ENCODE measurements at regions not wholly inside any gene's neighbourhood (a gene's known extent, or its start where the extent isn't known, plus 50 kb on each side); places are given as distances from the start of the nearest gene placed in this dataset.

- peaks cover 0 to 1% of the 10 kb centered on the region in 2 donors for H3K27me3 Mint-ChIP-seq
- DNase-seq: peak in 4 of 5 donors; percentile 7 to 61 (median 45)
- peaks cover 0 to 15% (median 2%) of the 10 kb centered on the region in 3 donors for H3K36me3 Mint-ChIP-seq
- peaks cover 45 to 50% (median 49%) of the 10 kb centered on the region in 3 donors for H3K4me1 Mint-ChIP-seq
- Histone ChIP-seq H3K4me1 (ENCODE audit: insufficient read depth, low read length) (peaks cover 19% of the 10 kb centered on the region), H3K4me3 (ENCODE audit: low read length) (no peak overlapping the region), H3K27me3 (ENCODE audit: insufficient read depth, low read length, poor library complexity, severe bottlenecking) (no peaks in the 10 kb centered on the region), H3K27ac (ENCODE audit: low read depth, low read length) (no peak overlapping the region), H3K9me3 (ENCODE audit: low read length) (no peaks in the 10 kb centered on the region), H3K36me3 (ENCODE audit: insufficient read depth, low read length) (no peaks in the 10 kb centered on the region)
- peak overlapping the region; percentile 35 to 82 (median 67) for H3K4me3 Mint-ChIP-seq
- H3K27ac Mint-ChIP-seq: peak overlapping the region; percentile 56 to 98 (median 95)
- POLR2A ChIA-PET: no interaction called here
- CTCF ChIA-PET: no interaction called here
- peaks cover 0 to 9% (median 5%) of the 10 kb centered on the region in 5 donors for H3K9me3 Mint-ChIP-seq
Measured at GRCh38 chr4:26130841-26131432, 189.9 kb upstream of the RBPJ start.

- H3K27me3 ChIP-seq (ENCODE audit: insufficient read depth, low read length, poor library complexity, severe bottlenecking): no peaks in the 10 kb centered on the region
- ChIA-PET POLR2A (no interaction called here), CTCF (interaction anchor here (0.5 kb wide), 1 partner anchor 23 kb away, joined by 3 read pairs; no protein-coding TSS in a partner anchor)
- H3K9me3 ChIP-seq (ENCODE audit: low read length): no peaks in the 10 kb centered on the region
- H3K4me3 ChIP-seq (ENCODE audit: low read length): no peak overlapping the region
- Mint-ChIP-seq H3K36me3 (peaks cover 0 to 15% (median 2%) of the 10 kb centered on the region in 3 donors), H3K27me3 (peaks cover 0 to 1% of the 10 kb centered on the region in 2 donors), H3K4me1 (peaks cover 39 to 42% (median 42%) of the 10 kb centered on the region in 3 donors), H3K4me3 (peak overlapping the region; percentile 38 to 82 (median 67)), H3K9me3 (peaks cover 0 to 9% (median 5%) of the 10 kb centered on the region in 5 donors), H3K27ac (peak overlapping the region; percentile 34 to 98 (median 95))
- peak in 4 of 5 donors; percentile 30 to 72 (median 64) for DNase-seq
- H3K36me3 ChIP-seq (ENCODE audit: insufficient read depth, low read length): no peaks in the 10 kb centered on the region
- no peak overlapping the region for H3K27ac ChIP-seq (ENCODE audit: low read depth, low read length)
- peaks cover 19% of the 10 kb centered on the region for H3K4me1 ChIP-seq (ENCODE audit: insufficient read depth, low read length)
Measured at GRCh38 chr4:26131711-26132110, 189.1 kb upstream of the RBPJ start.

- H3K27ac Mint-ChIP-seq: peak overlapping the region in 7 of 8 donors; percentile 56 to 98 (median 95)
- peaks cover 0 to 15% (median 0%) of the 10 kb centered on the region in 3 donors for H3K36me3 Mint-ChIP-seq
- H3K4me1 Mint-ChIP-seq: peaks cover 36 to 42% (median 38%) of the 10 kb centered on the region in 3 donors
- H3K27me3 Mint-ChIP-seq: no peaks in the 10 kb centered on the region
- ChIA-PET CTCF (no interaction called here), POLR2A (no interaction called here)
- H3K4me3 Mint-ChIP-seq: peak overlapping the region in 6 of 7 donors; percentile 9 to 74 (median 52)
- Histone ChIP-seq H3K4me3 (ENCODE audit: low read length) (no peak overlapping the region), H3K4me1 (ENCODE audit: insufficient read depth, low read length) (peaks cover 19% of the 10 kb centered on the region), H3K36me3 (ENCODE audit: insufficient read depth, low read length) (no peaks in the 10 kb centered on the region), H3K27me3 (ENCODE audit: insufficient read depth, low read length, poor library complexity, severe bottlenecking) (no peaks in the 10 kb centered on the region), H3K9me3 (ENCODE audit: low read length) (no peaks in the 10 kb centered on the region), H3K27ac (ENCODE audit: low read depth, low read length) (no peak overlapping the region)
- DNase-seq: no peak
- H3K9me3 Mint-ChIP-seq: peaks cover 0 to 9% (median 5%) of the 10 kb centered on the region in 5 donors
Measured at GRCh38 chr4:26132858-26133257, 188.0 kb upstream of the RBPJ start.

GRCh38 chr4:26133840-26134239, 187.0 kb upstream of the RBPJ start:
- no peaks in the 10 kb centered on the region for H3K27me3 Mint-ChIP-seq
- no peaks in the 10 kb centered on the region for H3K36me3 ChIP-seq (ENCODE audit: insufficient read depth, low read length)
- H3K9me3 Mint-ChIP-seq: peaks cover 0 to 5% (median 2%) of the 10 kb centered on the region in 5 donors
- no peak for DNase-seq
- H3K36me3 Mint-ChIP-seq: peaks cover 0 to 9% (median 0%) of the 10 kb centered on the region in 3 donors
- CTCF ChIA-PET: interaction anchor here (1.4 to 1.8 kb wide), 2 partner anchors 21 to 63 kb away, joined by 3 to 4 read pairs; no protein-coding TSS in a partner anchor
- H3K4me1 ChIP-seq (ENCODE audit: insufficient read depth, low read length): peaks cover 19% of the 10 kb centered on the region
- H3K27me3 ChIP-seq (ENCODE audit: insufficient read depth, low read length, poor library complexity, severe bottlenecking): no peaks in the 10 kb centered on the region
- peak overlapping the region in 4 of 8 donors; percentile 64 to 94 (median 70) for H3K27ac Mint-ChIP-seq
- H3K4me1 Mint-ChIP-seq: peaks cover 36 to 42% (median 38%) of the 10 kb centered on the region in 3 donors
- no peaks in the 10 kb centered on the region for H3K9me3 ChIP-seq (ENCODE audit: low read length)
- no peak overlapping the region for H3K4me3 Mint-ChIP-seq
- no peak overlapping the region for H3K4me3 ChIP-seq (ENCODE audit: low read length)
- POLR2A ChIA-PET: no interaction called here
- H3K27ac ChIP-seq (ENCODE audit: low read depth, low read length): no peak overlapping the region

- Mint-ChIP-seq H3K36me3 (peaks cover 0 to 4% (median 0%) of the 10 kb centered on the region in 3 donors), H3K27me3 (no peaks in the 10 kb centered on the region), H3K27ac (no peak overlapping the region), H3K4me1 (peaks cover 34 to 37% (median 36%) of the 10 kb centered on the region in 3 donors), H3K4me3 (no peak overlapping the region), H3K9me3 (peaks cover 0 to 1% (median 0%) of the 10 kb centered on the region in 5 donors)
- CTCF ChIA-PET: interaction anchor here (1.8 kb wide), 1 partner anchor 19 kb away, joined by 4 read pairs; no protein-coding TSS in a partner anchor
- no peak for DNase-seq
- H3K27ac ChIP-seq (ENCODE audit: low read depth, low read length): no peak overlapping the region
- no peaks in the 10 kb centered on the region for H3K27me3 ChIP-seq (ENCODE audit: insufficient read depth, low read length, poor library complexity, severe bottlenecking)
- H3K4me1 ChIP-seq (ENCODE audit: insufficient read depth, low read length): peaks cover 19% of the 10 kb centered on the region
- no peak overlapping the region for H3K4me3 ChIP-seq (ENCODE audit: low read length)
- H3K36me3 ChIP-seq (ENCODE audit: insufficient read depth, low read length): no peaks in the 10 kb centered on the region
- no peaks in the 10 kb centered on the region for H3K9me3 ChIP-seq (ENCODE audit: low read length)
- POLR2A ChIA-PET: no interaction called here
Measured at GRCh38 chr4:26135331-26135730, 185.5 kb upstream of the RBPJ start.

GRCh38 chr4:26136615-26137014, 184.2 kb upstream of the RBPJ start:
- H3K27ac ChIP-seq (ENCODE audit: low read depth, low read length): no peak overlapping the region
- ChIA-PET CTCF (no interaction called here), POLR2A (no interaction called here)
- Mint-ChIP-seq H3K4me3 (no peak overlapping the region), H3K4me1 (peaks cover 21 to 26% (median 25%) of the 10 kb centered on the region in 3 donors), H3K27ac (peak overlapping the region in 2 of 8 donors; percentile 29 to 38), H3K36me3 (peaks cover 0 to 4% (median 0%) of the 10 kb centered on the region in 3 donors), H3K9me3 (no peaks in the 10 kb centered on the region), H3K27me3 (no peaks in the 10 kb centered on the region)
- DNase-seq: no peak
- no peaks in the 10 kb centered on the region for H3K9me3 ChIP-seq (ENCODE audit: low read length)
- H3K4me3 ChIP-seq (ENCODE audit: low read length): no peak overlapping the region
- no peaks in the 10 kb centered on the region for H3K27me3 ChIP-seq (ENCODE audit: insufficient read depth, low read length, poor library complexity, severe bottlenecking)
- no peaks in the 10 kb centered on the region for H3K36me3 ChIP-seq (ENCODE audit: insufficient read depth, low read length)
- peaks cover 15% of the 10 kb centered on the region for H3K4me1 ChIP-seq (ENCODE audit: insufficient read depth, low read length)

GRCh38 chr4:26137288-26137687, 183.5 kb upstream of the RBPJ start:
- ChIA-PET CTCF (no interaction called here), POLR2A (no interaction called here)
- Histone ChIP-seq H3K4me3 (ENCODE audit: low read length) (no peak overlapping the region), H3K4me1 (ENCODE audit: insufficient read depth, low read length) (peaks cover 9% of the 10 kb centered on the region), H3K27me3 (ENCODE audit: insufficient read depth, low read length, poor library complexity, severe bottlenecking) (no peaks in the 10 kb centered on the region), H3K36me3 (ENCODE audit: insufficient read depth, low read length) (no peaks in the 10 kb centered on the region), H3K27ac (ENCODE audit: low read depth, low read length) (no peak overlapping the region), H3K9me3 (ENCODE audit: low read length) (no peaks in the 10 kb centered on the region)
- no peak overlapping the region for H3K4me3 Mint-ChIP-seq
- peak overlapping the region in 1 of 8 donors; percentile 47 for H3K27ac Mint-ChIP-seq
- H3K9me3 Mint-ChIP-seq: no peaks in the 10 kb centered on the region
- H3K4me1 Mint-ChIP-seq: peaks cover 14 to 22% (median 22%) of the 10 kb centered on the region in 3 donors
- no peaks in the 10 kb centered on the region for H3K27me3 Mint-ChIP-seq
- no peak for DNase-seq
- H3K36me3 Mint-ChIP-seq: peaks cover 0 to 4% (median 0%) of the 10 kb centered on the region in 3 donors

GRCh38 chr4:26139310-26139924, 181.4 kb upstream of the RBPJ start:
- no peaks in the 10 kb centered on the region for H3K27me3 ChIP-seq (ENCODE audit: insufficient read depth, low read length, poor library complexity, severe bottlenecking)
- Mint-ChIP-seq H3K4me1 (peaks cover 0 to 7% (median 4%) of the 10 kb centered on the region in 3 donors), H3K27me3 (no peaks in the 10 kb centered on the region), H3K36me3 (peaks cover 0 to 4% (median 1%) of the 10 kb centered on the region in 3 donors), H3K4me3 (no peak overlapping the region), H3K9me3 (no peaks in the 10 kb centered on the region), H3K27ac (peak overlapping the region in 1 of 8 donors; percentile 62)
- CTCF ChIA-PET: no interaction called here
- no peaks in the 10 kb centered on the region for H3K36me3 ChIP-seq (ENCODE audit: insufficient read depth, low read length)
- no peak overlapping the region for H3K4me3 ChIP-seq (ENCODE audit: low read length)
- H3K9me3 ChIP-seq (ENCODE audit: low read length): no peaks in the 10 kb centered on the region
- no peak overlapping the region for H3K27ac ChIP-seq (ENCODE audit: low read depth, low read length)
- DNase-seq: no peak
- POLR2A ChIA-PET: no interaction called here
- no peaks in the 10 kb centered on the region for H3K4me1 ChIP-seq (ENCODE audit: insufficient read depth, low read length)
